Panc1 (cell line): ENCODE measurements at regions not wholly inside any gene's neighbourhood (a gene's known extent, or its start where the extent isn't known, plus 50 kb on each side); places are given as distances from the start of the nearest gene placed in this dataset.

Experiments used
- ATAC-seq: fragments of 200-7000 bp; cut with Tn5 transposase; 2 replicates; pipeline ENCODE4 v1.9.1; 2020; ENCODE audit warnings: mild to moderate bottlenecking, moderate library complexity
- BruUV-seq: library from RNA; stranded (reverse); fragments of 400-500 nt; replicated peaks from 2 replicates; lab custom pipeline; 2021; lab: Mats Ljungman, UMichigan
- CTCF ChIA-PET: fragments of 300-600 bp; sonication (Branson Sonifier 250); formaldehyde crosslinking; loops from one replicate; lab custom pipeline; 2022; ENCODE audit warnings: antibody characterized with exemption; lab: Charles Lee
- POLR2A ChIA-PET: fragments of 300-600 bp; sonication (Branson Sonifier 250); formaldehyde crosslinking; loops from one replicate; lab custom pipeline; 2022; ENCODE audit warnings: antibody characterized with exemption; lab: Charles Lee
- DNase-seq: peaks from one replicate; pipeline ENCODE4 v3.0.0-alpha.2; 2010; ENCODE audit warnings: low read depth, low spot score
- H3K27ac ChIP-seq: 2 replicates; pipeline ENCODE4 v1.5.1; 2011; ENCODE audit warnings: mild to moderate bottlenecking, low read length, inconsistent platforms
- H3K27me3 ChIP-seq: fragments of 200-500 bp; sonication (Bioruptor generic); 2 replicates; pipeline ENCODE4 v1.6.0; 2014; ENCODE audit warnings: low read length, inconsistent platforms; ENCODE audit not compliant: control insufficient read depth, insufficient read depth
- H3K36me3 ChIP-seq: fragments of 200-500 bp; sonication (Bioruptor generic); 2 replicates; pipeline ENCODE4 v1.5.1; 2014; ENCODE audit warnings: inconsistent platforms, mild to moderate bottlenecking, low read length, moderate library complexity; ENCODE audit not compliant: control insufficient read depth, insufficient read depth
- H3K4me1 ChIP-seq: 2 replicates; pipeline ENCODE4 v1.5.1; 2011; ENCODE audit warnings: inconsistent platforms, mild to moderate bottlenecking, low read length, moderate library complexity; ENCODE audit not compliant: control insufficient read depth, insufficient read depth
- H3K4me3 ChIP-seq, 2 experiments: 2 replicates each; pipeline ENCODE4 v1.5.1; 2011 to 2012; ENCODE audit warnings: low read depth in 2 of 2, low read length in 2 of 2, mild to moderate bottlenecking in 2 of 2, inconsistent platforms in 1 of 2, moderate library complexity in 1 of 2
- H3K9me3 ChIP-seq: fragments of 200-500 bp; sonication (Bioruptor generic); 2 replicates; pipeline ENCODE4 v1.5.1; 2014; ENCODE audit warnings: low read depth, mild to moderate bottlenecking, inconsistent platforms, low read length, moderate library complexity; ENCODE audit not compliant: control insufficient read depth, insufficient read depth
- CTCF ChIP-seq: fragments of 450-650 bp; IDR thresholded peaks from 2 replicates; pipeline ENCODE4 v1.5.1; 2017; ENCODE audit warnings: mild to moderate bottlenecking
- POLR2AphosphoS5 ChIP-seq: IDR thresholded peaks from 2 replicates; pipeline ENCODE4 v1.6.1; 2012; ENCODE audit warnings: mild to moderate bottlenecking, low read depth, low read length, moderate library complexity
- REST ChIP-seq, 2 experiments: IDR thresholded peaks; 2 replicates each; pipeline ENCODE4 v1.6.1; 2011 to 2012; ENCODE audit warnings: low read depth in 2 of 2, control low read depth in 1 of 2, low read length in 1 of 2, mild to moderate bottlenecking in 1 of 2, moderate library complexity in 1 of 2; ENCODE audit not compliant: insufficient read depth in 1 of 2
- SIN3A ChIP-seq: IDR thresholded peaks from 2 replicates; pipeline ENCODE4 v1.6.1; 2012; ENCODE audit warnings: low read depth, mild to moderate bottlenecking, low read length, moderate library complexity, borderline replicate concordance; ENCODE audit not compliant: insufficient read depth
- TCF7L2 ChIP-seq: IDR thresholded peaks from 2 replicates; pipeline ENCODE4 v1.6.1; 2011; ENCODE audit warnings: mild to moderate bottlenecking, low read depth, low read length, inconsistent platforms
- in situ Hi-C: cut with HindIII; loops from 2 replicates; pipeline ENCODE4 v1.10.0; 2016; ENCODE audit warnings: low sequenced_read_pairs, low pct_unique_long_range_greater_than_20kb
- intact Hi-C: fragments of 100-400 bp; cut with micrococcal nuclease; formaldehyde crosslinking; loops from one replicate; pipeline ENCODE4 v1.10.0; 2022; ENCODE audit not compliant: unreplicated experiment

GRCh38 chr2:45104429-45104828, 95.2 kb upstream of the SIX2 start:
- Histone ChIP-seq H3K27me3 (peaks cover 12% of the 10 kb centered on the region; the same call in 1 of the 2 replicates), H3K27ac (no peak overlapping the region), H3K4me1 (no peaks in the 10 kb centered on the region), H3K9me3 (no peaks in the 10 kb centered on the region), H3K4me3 (no peak overlapping the region), H3K36me3 (no peaks in the 10 kb centered on the region)
- in situ Hi-C loops (no loop called here), intact Hi-C loops (no loop called here)
- no peak for DNase-seq
- POLR2A ChIA-PET = no interaction called here
- CTCF ChIA-PET = no interaction called here
- ATAC-seq = no peak
- no TSS peak for BruUV-seq
- TF ChIP-seq TCF7L2 (no peak), POLR2AphosphoS5 (no peak)

GRCh38 chr2:45103351-45104345, 94.4 kb upstream of the SIX2 start:
- H3K27ac ChIP-seq = no peak overlapping the region
- ChIA-PET POLR2A (no interaction called here), CTCF (no interaction called here)
- no peaks in the 10 kb centered on the region for H3K4me1 ChIP-seq
- in situ Hi-C loops (no loop called here), intact Hi-C loops (no loop called here)
- H3K36me3 ChIP-seq = no peaks in the 10 kb centered on the region
- no peaks in the 10 kb centered on the region for H3K9me3 ChIP-seq
- no peak for DNase-seq
- peaks cover 14% of the 10 kb centered on the region; the same call in 1 of the 2 replicates for H3K27me3 ChIP-seq
- BruUV-seq = no TSS peak
- no peak overlapping the region for H3K4me3 ChIP-seq
- TF ChIP-seq REST (IDR thresholded peaks at IDR 0.05; ENCODE audit: insufficient read depth in 1 of 2, low read depth in 2 of 2, low read length in 1 of 2) (no peak), CTCF (no peak), TCF7L2 (no peak), POLR2AphosphoS5 (no peak), SIN3A (no peak)
- no peak for ATAC-seq
